CD4-positive, alpha-beta memory T cell (primary cell): ENCODE measurements at regions not wholly inside any gene's neighbourhood (a gene's known extent, or its start where the extent isn't known, plus 50 kb on each side); places are given as distances from the start of the nearest gene placed in this dataset.
"Not testable (repeated sequence)": the region's sequence is repeated elsewhere in the genome, so short reads cannot be mapped to it uniquely, and the experiment has no call there.

ENCODE experiments used
- CTCF ChIA-PET: fragments of 350-600 bp; sonication (Branson Sonifier 250); formaldehyde crosslinking; loops from one replicate; lab custom pipeline; 2021; ENCODE audit warnings: inconsistent platforms; ENCODE audit not compliant: partially characterized antibody; lab: Charles Lee
- POLR2A ChIA-PET: fragments of 350-600 bp; sonication (Branson Sonifier 250); formaldehyde crosslinking; loops from one replicate; lab custom pipeline; 2021; ENCODE audit not compliant: partially characterized antibody; lab: Charles Lee
- DNase-seq, 5 donors: peaks; one replicate each; pipeline versions ENCODE4 v3.0.0 to v3.0.0-alpha.2; 2020 to 2022; ENCODE audit warnings: mixed read lengths in 1 of 5
- H3K27ac ChIP-seq: one replicate; pipeline ENCODE4 v1.7.0; 2013; ENCODE audit warnings: low read depth, low read length
- H3K27me3 ChIP-seq: 2 replicates; pipeline ENCODE4 v1.7.0; 2013; ENCODE audit warnings: mild to moderate bottlenecking, low read length, moderate library complexity; ENCODE audit not compliant: insufficient read depth
- H3K36me3 ChIP-seq: 2 replicates; pipeline ENCODE4 v1.7.0; 2013; ENCODE audit warnings: mild to moderate bottlenecking, low read length, moderate library complexity; ENCODE audit not compliant: insufficient read depth
- H3K4me1 ChIP-seq: 2 replicates; pipeline ENCODE4 v1.7.0; 2013; ENCODE audit warnings: mild to moderate bottlenecking, low read length, moderate library complexity; ENCODE audit not compliant: insufficient read depth
- H3K4me3 ChIP-seq, 2 donors: one replicate each; pipeline ENCODE4 v1.7.0; 2013; ENCODE audit warnings: low read length in 2 of 2, mild to moderate bottlenecking in 1 of 2
- H3K9me3 ChIP-seq, 2 donors: one replicate each; pipeline ENCODE4 v1.7.0; 2013; ENCODE audit warnings: low read length in 2 of 2, control low read depth in 1 of 2; ENCODE audit not compliant: control insufficient read depth in 1 of 2
- H3K27ac Mint-ChIP-seq, 7 donors: one replicate each; pipeline ENCODE4 v1.8.0; 2020 to 2021; ENCODE audit warnings: mixed read lengths in 7 of 7, mild to moderate bottlenecking in 6 of 7, inconsistent platforms in 3 of 7, moderate library complexity in 3 of 7
- H3K27me3 Mint-ChIP-seq, 2 donors: one replicate each; pipeline ENCODE4 v1.8.0; 2020 to 2021; ENCODE audit warnings: mixed read lengths in 2 of 2
- H3K36me3 Mint-ChIP-seq, 2 donors: one replicate each; pipeline ENCODE4 v1.8.0; 2020 to 2021; ENCODE audit warnings: mixed read lengths in 2 of 2, inconsistent platforms in 1 of 2, mild to moderate bottlenecking in 1 of 2
- H3K4me1 Mint-ChIP-seq, 4 donors: one replicate each; pipeline ENCODE4 v1.8.0; 2020 to 2021; ENCODE audit warnings: mixed read lengths in 4 of 4, mild to moderate bottlenecking in 1 of 4
- H3K4me3 Mint-ChIP-seq, 8 donors: one replicate each; pipeline ENCODE4 v1.8.0; 2020 to 2021; ENCODE audit warnings: mixed read lengths in 8 of 8, mild to moderate bottlenecking in 7 of 8, moderate library complexity in 6 of 8, inconsistent platforms in 3 of 8
- H3K9me3 Mint-ChIP-seq, 8 donors: one replicate each; pipeline ENCODE4 v1.8.0; 2020 to 2021; ENCODE audit warnings: mixed read lengths in 8 of 8, mild to moderate bottlenecking in 5 of 8, inconsistent platforms in 3 of 8, moderate library complexity in 1 of 8
- intact Hi-C: fragments of 100-400 bp; cut with micrococcal nuclease; formaldehyde crosslinking; loops from one replicate; pipeline ENCODE4 v1.15.1; 2023

DNA sequence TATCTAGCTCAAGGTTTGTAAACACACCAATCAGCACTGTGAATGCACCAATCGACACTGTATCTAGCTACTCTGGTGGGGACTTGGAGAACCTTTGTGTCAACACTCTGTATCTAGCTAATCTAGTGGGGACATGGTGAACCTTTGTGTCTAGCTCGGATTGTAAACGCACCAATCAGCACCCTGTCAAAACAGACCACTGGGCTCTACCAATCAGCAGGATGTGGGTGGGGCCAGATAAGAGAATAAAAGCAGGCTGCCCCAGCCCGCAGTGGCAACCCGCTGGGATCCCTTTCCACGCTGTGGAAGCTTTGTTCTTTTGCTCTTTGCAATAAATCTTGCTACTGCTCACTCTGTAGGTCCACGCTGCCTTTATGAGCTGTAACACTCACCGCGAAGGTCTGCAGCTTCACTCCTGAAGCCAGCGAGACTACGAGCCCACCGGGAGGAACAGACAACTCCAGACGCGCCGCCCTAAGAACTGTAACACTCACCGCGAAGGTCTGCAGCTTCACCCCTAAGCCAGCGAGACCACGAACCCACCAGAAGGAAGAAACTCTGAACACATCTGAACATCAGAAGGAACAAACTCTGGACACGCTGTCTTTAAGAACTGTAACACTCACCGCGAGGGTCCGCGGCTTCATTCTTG lies 128.5 kb downstream of the MRPL14 start:
- H3K27ac ChIP-seq, H3K4me3 Mint-ChIP-seq, DNase-seq, H3K4me3 ChIP-seq, H3K27ac Mint-ChIP-seq, H3K9me3 Mint-ChIP-seq, intact Hi-C loops, H3K36me3 Mint-ChIP-seq, H3K4me1 Mint-ChIP-seq, POLR2A ChIA-PET, CTCF ChIA-PET, H3K36me3 ChIP-seq, H3K9me3 ChIP-seq: not testable (repeated sequence)
- H3K4me1 ChIP-seq: peaks cover 12% of the 10 kb centered on the region
- H3K27me3 Mint-ChIP-seq: peaks cover 9 to 24% of the 10 kb centered on the region in 2 donors
- peaks cover 15% of the 10 kb centered on the region for H3K27me3 ChIP-seq

DNA sequence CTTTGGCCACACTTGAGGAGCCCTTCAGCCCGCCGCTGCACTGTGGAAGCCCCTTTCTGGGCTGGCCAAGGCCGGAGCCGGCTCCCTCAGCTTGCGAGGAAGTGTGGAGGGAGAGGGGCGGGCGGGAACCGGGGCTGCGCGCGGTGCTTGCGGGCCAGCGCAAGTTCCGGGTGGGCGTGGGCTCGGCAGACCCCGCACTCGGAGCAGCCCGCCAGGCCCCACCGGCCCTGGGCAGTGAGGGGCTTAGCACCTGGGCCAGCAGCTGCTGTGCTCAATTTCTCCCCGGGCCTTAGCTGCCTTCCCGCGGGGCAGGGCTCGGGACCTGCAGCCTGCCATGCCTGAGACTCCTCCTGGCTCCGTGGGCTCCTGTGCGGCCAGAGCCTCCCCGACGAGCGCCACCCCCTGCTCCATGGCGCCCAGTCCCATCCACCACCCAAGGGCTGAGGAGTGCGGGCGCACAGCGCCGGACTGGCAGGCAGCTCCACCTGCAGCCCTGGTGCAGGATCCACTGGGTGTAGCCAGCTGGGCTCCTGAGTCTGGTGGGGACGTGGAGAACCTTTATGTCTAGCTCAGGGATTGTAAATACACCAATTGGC lies 129.2 kb downstream of the MRPL14 start:
- H3K4me1 Mint-ChIP-seq, H3K4me3 ChIP-seq, DNase-seq, H3K4me1 ChIP-seq, H3K9me3 Mint-ChIP-seq, POLR2A ChIA-PET, H3K27ac Mint-ChIP-seq, H3K27me3 ChIP-seq, H3K36me3 ChIP-seq, H3K9me3 ChIP-seq, H3K4me3 Mint-ChIP-seq, intact Hi-C loops, H3K27ac ChIP-seq, H3K36me3 Mint-ChIP-seq, CTCF ChIA-PET: not testable (repeated sequence)
- H3K27me3 Mint-ChIP-seq: peaks cover 9 to 22% of the 10 kb centered on the region in 2 donors

DNA sequence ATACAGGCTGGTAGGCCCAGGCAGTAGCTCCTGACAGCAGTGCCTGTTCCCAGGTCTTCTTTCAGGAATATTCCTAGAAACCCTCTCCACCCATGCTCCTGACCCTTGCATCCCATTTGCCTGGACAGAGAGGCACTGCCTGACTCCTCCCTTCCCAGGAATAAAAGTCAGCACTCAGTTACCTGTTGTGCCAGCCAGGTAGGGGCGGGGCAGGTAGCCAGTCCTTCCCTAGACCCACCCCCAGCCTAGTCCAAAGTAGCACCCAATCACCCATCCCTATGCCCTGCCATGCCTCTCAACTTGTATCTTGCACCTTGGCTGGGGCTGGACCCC lies 129.9 kb downstream of the MRPL14 start:
- DNase-seq: no peak

DNA sequence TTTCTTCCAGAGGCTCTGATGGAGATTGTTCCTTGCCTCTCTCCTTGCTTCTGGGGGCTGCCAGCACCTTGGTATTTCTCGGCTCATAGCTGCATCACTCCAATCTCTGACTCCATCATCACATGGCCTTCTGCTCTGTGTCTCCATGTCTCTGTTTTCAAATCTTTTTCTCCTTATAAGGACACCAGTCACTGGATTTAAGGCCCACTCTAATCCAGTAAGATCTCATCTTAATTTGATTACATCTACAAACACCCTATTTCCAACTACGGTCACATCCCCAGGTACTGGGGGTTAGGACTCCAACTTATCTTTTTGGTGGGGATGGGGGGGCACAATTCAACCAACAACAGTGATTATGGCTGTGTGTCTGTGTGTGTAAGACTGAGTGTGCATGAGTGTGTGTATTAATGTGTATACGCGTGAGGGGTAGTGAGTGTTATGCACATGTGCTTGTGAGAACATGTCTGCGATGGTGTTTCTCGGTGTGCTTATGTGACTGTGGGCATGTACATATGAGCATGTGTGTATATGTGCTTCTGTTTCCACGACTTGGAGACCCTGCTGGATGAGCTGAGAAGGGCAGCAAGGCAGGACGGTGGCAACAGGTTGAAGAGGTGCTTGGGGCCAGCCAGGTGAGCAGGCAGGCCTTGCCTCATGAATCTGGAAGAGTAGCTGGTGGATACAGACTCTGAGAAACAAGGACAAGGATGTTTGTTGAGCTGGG lies 130.5 kb downstream of the MRPL14 start:
- no peaks in the 10 kb centered on the region for H3K4me1 ChIP-seq
- no peak for DNase-seq
- no peak overlapping the region for H3K27ac Mint-ChIP-seq
- ChIA-PET POLR2A (no interaction called here), CTCF (no interaction called here)
- no peak overlapping the region for H3K4me3 Mint-ChIP-seq
- H3K9me3 Mint-ChIP-seq: peaks cover 0 to 2% (median 0%) of the 10 kb centered on the region in 8 donors
- H3K27me3 ChIP-seq: peaks cover 6% of the 10 kb centered on the region
- no peaks in the 10 kb centered on the region for H3K9me3 ChIP-seq
- intact Hi-C loops: no loop called here
- peaks cover 0 to 5% (median 2%) of the 10 kb centered on the region in 4 donors for H3K4me1 Mint-ChIP-seq
- no peak overlapping the region for H3K4me3 ChIP-seq
- H3K36me3 Mint-ChIP-seq: no peaks in the 10 kb centered on the region
- H3K27me3 Mint-ChIP-seq: peaks cover 9 to 19% of the 10 kb centered on the region in 2 donors
- H3K27ac ChIP-seq: no peak overlapping the region
- H3K36me3 ChIP-seq: no peaks in the 10 kb centered on the region

More for the DNA sequence above, 129.9 kb downstream of the MRPL14 start:
- Mint-ChIP-seq H3K4me1 (peaks cover 0 to 5% (median 2%) of the 10 kb centered on the region in 4 donors), H3K9me3 (peaks cover 0 to 2% (median 0%) of the 10 kb centered on the region in 8 donors), H3K4me3 (no peak overlapping the region), H3K27ac (no peak overlapping the region), H3K27me3 (peaks cover 9 to 19% of the 10 kb centered on the region in 2 donors), H3K36me3 (no peaks in the 10 kb centered on the region)
- ChIA-PET POLR2A (no interaction called here), CTCF (no interaction called here)
- H3K9me3 ChIP-seq: no peaks in the 10 kb centered on the region
- intact Hi-C loops: no loop called here
- no peak overlapping the region for H3K27ac ChIP-seq
- H3K4me1 ChIP-seq: peaks cover 4% of the 10 kb centered on the region
- no peak overlapping the region for H3K4me3 ChIP-seq
- no peaks in the 10 kb centered on the region for H3K36me3 ChIP-seq
- H3K27me3 ChIP-seq: peaks cover 6% of the 10 kb centered on the region

DNA sequence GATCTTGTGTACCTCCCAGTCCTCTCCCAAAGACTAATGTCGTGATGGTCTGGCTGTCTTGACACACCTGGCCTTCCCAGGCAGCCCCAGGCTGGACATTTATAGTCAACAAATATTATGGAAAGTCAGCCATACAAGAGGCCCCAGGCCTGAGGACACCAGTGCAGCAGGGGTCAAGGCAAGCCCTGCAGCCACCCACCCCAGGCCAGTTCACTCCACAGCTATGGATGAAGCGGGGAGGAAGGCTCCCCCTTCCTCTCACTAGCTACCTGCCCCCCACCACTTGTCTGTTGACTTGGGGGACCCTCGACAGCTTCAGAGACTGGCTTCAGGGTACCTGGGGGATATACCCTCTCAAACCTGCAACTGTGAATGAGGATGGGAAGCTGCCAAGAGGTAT lies 132.1 kb downstream of the MRPL14 start:
- Mint-ChIP-seq H3K27ac (no peak overlapping the region), H3K4me1 (peaks cover 0 to 2% (median 0%) of the 10 kb centered on the region in 4 donors), H3K36me3 (no peaks in the 10 kb centered on the region), H3K9me3 (peaks cover 0 to 2% (median 0%) of the 10 kb centered on the region in 8 donors), H3K4me3 (no peak overlapping the region), H3K27me3 (peaks cover 6 to 9% of the 10 kb centered on the region in 2 donors)
- intact Hi-C loops: no loop called here
- no peak for DNase-seq
- Histone ChIP-seq H3K9me3 (no peaks in the 10 kb centered on the region), H3K36me3 (no peaks in the 10 kb centered on the region), H3K4me3 (no peak overlapping the region), H3K27me3 (no peaks in the 10 kb centered on the region), H3K4me1 (no peaks in the 10 kb centered on the region), H3K27ac (no peak overlapping the region)
- ChIA-PET POLR2A (no interaction called here), CTCF (no interaction called here)

DNA sequence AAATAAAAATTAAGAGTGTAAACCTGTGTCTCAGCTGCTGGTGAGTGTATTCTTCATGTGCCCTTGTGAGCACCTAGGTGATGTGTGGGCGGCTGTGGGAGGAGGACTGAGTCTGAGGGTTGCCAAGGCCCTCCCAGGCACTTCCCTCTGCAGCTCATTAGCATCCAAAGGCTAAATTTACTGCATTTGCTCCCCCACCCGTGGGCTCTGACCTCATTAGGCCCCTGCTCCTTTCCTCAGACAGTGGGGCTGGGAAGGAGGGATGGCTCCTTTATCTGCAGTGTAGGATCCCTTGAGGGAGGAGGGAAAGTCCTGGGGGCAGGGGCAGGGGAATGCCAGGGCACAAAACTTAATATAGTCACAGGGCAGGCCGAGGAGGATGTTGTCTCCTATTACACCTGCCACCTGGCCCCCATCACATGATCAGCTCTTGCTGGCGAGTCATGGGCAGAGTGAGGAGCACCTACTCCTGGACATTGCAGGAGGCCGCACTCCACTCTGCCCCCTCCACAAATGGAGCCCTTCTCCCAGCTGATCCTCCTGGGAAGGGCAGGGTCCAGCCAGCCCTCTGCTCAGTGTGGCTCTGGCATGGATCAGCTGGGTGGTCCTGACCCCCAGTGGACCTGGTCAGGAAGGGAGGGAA lies 133.2 kb downstream of the MRPL14 start:
- no peak for DNase-seq
- CTCF ChIA-PET: no interaction called here
- H3K27me3 ChIP-seq: no peaks in the 10 kb centered on the region
- Mint-ChIP-seq H3K4me3 (no peak overlapping the region), H3K36me3 (no peaks in the 10 kb centered on the region), H3K4me1 (peaks cover 0 to 2% (median 0%) of the 10 kb centered on the region in 4 donors), H3K9me3 (no peaks in the 10 kb centered on the region), H3K27ac (no peak overlapping the region), H3K27me3 (peaks cover 4% of the 10 kb centered on the region in 2 donors)
- no peaks in the 10 kb centered on the region for H3K36me3 ChIP-seq
- H3K4me1 ChIP-seq: no peaks in the 10 kb centered on the region
- POLR2A ChIA-PET: no interaction called here
- H3K9me3 ChIP-seq: no peaks in the 10 kb centered on the region
- intact Hi-C loops: no loop called here
- H3K4me3 ChIP-seq: no peak overlapping the region
- no peak overlapping the region for H3K27ac ChIP-seq
